ENCODE measurements at regions not wholly inside any gene's neighbourhood (a gene's known extent, or its start where the extent isn't known, plus 50 kb on each side); places are given as distances from the start of the nearest gene placed in this dataset.

DNA sequence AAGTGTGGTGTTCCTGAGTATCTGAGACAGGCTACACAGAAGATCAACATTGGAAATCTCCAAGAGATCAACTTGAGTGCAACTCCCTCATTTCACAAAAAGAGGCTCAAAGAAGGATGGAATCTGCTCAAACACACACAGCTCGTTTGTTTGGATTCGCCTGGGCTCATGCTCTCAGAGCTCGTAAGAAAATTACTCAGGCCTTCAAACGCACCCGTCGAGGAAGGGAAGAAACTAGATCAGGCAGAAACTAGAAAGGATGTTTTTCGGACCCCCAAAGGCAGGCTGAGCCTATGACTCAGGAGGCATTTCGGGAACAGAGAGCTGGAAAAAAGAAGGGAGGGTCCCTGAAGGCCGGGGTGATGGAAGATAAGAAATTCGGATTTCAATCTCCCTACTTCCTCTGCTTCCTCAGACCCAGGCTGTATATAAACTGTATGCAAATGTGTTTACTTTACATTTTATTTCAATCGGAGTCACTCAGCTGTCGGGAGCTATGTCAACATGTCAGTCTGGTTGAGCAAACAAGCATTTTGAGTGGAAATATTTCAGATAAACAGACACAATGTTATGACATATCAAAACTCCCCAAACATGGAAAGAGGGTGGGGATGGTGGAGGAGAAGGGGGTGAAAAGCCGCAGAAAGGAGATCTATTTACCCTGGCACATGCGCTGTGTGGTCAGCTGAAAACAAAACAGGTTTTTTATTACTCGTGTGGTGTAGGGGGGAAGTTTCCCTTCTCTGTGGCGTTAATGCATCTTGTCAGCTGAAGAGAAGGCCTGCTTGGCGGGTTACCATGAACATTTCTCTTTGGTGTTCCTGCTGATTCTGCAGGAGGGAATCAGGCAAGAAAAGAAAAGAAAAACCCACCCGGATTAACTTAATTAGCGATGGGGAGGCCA lies 129.1 kb upstream of the TBX3 start:
- ATAC-seq (no peak), FAIRE-seq (no peak), DNase-seq (ENCODE audit: extremely low read depth in 1 of 4, low spot score in 3 of 4) (no peak)
- no peaks in the 10 kb centered on the region for H3K9me3 ChIP-seq (replicated peaks; ENCODE audit: control insufficient read depth, insufficient read depth, low read depth, low read length)
- H3K27ac ChIP-seq (ENCODE audit: extremely low read depth, low read depth, low read length), result no peak overlapping the region
- no peaks in the 10 kb centered on the region for H3K4me1 ChIP-seq (replicated peaks in 1 of 2; ENCODE audit: control insufficient read depth in 2 of 2, insufficient read depth in 2 of 2, low read length in 2 of 2)
- H4K20me1 ChIP-seq (replicated peaks; ENCODE audit: control insufficient read depth, insufficient read depth, low read length), result peaks cover 4% of the 10 kb centered on the region; the same call in 1 of the 2 replicates
- peaks cover 3 to 16% of the 10 kb centered on the region in 2 experiments; a peak in 3 of 5 replicates for H3K27me3 ChIP-seq (ENCODE audit: control insufficient read depth in 2 of 2, insufficient read depth in 2 of 2, low read length in 2 of 2)
- no peaks in the 10 kb centered on the region for H3K36me3 ChIP-seq (ENCODE audit: control insufficient read depth, insufficient read depth, low read length)
- no peak overlapping the region for H3K9ac ChIP-seq (ENCODE audit: insufficient read depth in 1 of 2, low read depth in 2 of 2, low read length in 2 of 2)
- in situ Hi-C loops (cut with MboI) (no loop called here), intact Hi-C loops (cut with micrococcal nuclease) (no loop called here)
- CTCF ChIA-PET (ENCODE audit: low intra/inter-chr PET ratio), result no interaction called here
- no peaks in the 10 kb centered on the region for H3K79me2 ChIP-seq (ENCODE audit: control insufficient read depth, insufficient read depth, low read length)
- H2AFZ ChIP-seq (ENCODE audit: low read depth, low read length), result no peak overlapping the region
- no peak overlapping the region for H3K4me3 ChIP-seq
- POLR2A ChIA-PET, result interaction anchor here (0.5 kb wide), 1 partner anchor 511 kb away, joined by 3 read pairs; no protein-coding TSS in a partner anchor
- BruUV-seq (replicated peaks), result no TSS peak
- 0% methylated on average over 17 of the region's 19 CpGs for WGBS (ENCODE audit: insufficient coverage, low coverage, missing lambda C conversion rate)
- H3K9me1 ChIP-seq (ENCODE audit: control insufficient read depth, insufficient read depth, low read length), result no peaks in the 10 kb centered on the region
- H3K4me2 ChIP-seq (ENCODE audit: insufficient read depth, low read length), result no peak overlapping the region
- no peak for TF ChIP-seq GTF2F1 (IDR thresholded peaks at IDR 0.05; ENCODE audit: low read depth, low read length)
- TF ChIP-seq ZNF12 (CRISPR knock-in tag; IDR thresholded peaks at IDR 0.05), result no peak
- no peak for TF ChIP-seq CREB1 (IDR thresholded peaks at IDR 0.05)
- TF ChIP-seq CREB1 (CRISPR knock-in tag; IDR thresholded peaks at IDR 0.05), result no peak
- no peak for TF ChIP-seq LARP7 (IDR thresholded peaks at IDR 0.05)
- TF ChIP-seq SNIP1 (IDR thresholded peaks at IDR 0.05; ENCODE audit: low read depth), result no peak
- no peak for TF ChIP-seq PCBP2 (IDR thresholded peaks at IDR 0.05; ENCODE audit: low read depth, low read length, poor library complexity, severe bottlenecking)
- TF ChIP-seq E2F5 (CRISPR knock-in tag; IDR thresholded peaks at IDR 0.05), result no peak
- no peak for TF ChIP-seq TEAD4 (IDR thresholded peaks at IDR 0.05; ENCODE audit: low read length)
- TF ChIP-seq TEAD4 (CRISPR knock-in tag; IDR thresholded peaks at IDR 0.05; ENCODE audit: borderline replicate concordance), result no peak
- TF ChIP-seq CAMTA2 (CRISPR knock-in tag; conservative IDR thresholded peaks at IDR 0.05), result no peak
- TF ChIP-seq, protein P1, sequence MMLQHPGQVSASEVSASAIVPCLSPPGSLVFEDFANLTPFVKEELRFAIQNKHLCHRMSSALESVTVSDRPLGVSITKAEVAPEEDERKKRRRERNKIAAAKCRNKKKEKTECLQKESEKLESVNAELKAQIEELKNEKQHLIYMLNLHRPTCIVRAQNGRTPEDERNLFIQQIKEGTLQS (IDR thresholded peaks at IDR 0.05), result no peak
- TF ChIP-seq, protein P1 (CRISPR knock-in tag; conservative IDR thresholded peaks at IDR 0.05), result no peak
- no peak for TF ChIP-seq ZNF239 (CRISPR knock-in tag; IDR thresholded peaks at IDR 0.05)
- TF ChIP-seq, protein P2, sequence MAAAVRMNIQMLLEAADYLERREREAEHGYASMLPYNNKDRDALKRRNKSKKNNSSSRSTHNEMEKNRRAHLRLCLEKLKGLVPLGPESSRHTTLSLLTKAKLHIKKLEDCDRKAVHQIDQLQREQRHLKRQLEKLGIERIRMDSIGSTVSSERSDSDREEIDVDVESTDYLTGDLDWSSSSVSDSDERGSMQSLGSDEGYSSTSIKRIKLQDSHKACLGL (CRISPR knock-in tag; IDR thresholded peaks at IDR 0.05; ENCODE audit: borderline replicate concordance, poor library complexity, severe bottlenecking), result no peak
- TF ChIP-seq, protein P3, sequence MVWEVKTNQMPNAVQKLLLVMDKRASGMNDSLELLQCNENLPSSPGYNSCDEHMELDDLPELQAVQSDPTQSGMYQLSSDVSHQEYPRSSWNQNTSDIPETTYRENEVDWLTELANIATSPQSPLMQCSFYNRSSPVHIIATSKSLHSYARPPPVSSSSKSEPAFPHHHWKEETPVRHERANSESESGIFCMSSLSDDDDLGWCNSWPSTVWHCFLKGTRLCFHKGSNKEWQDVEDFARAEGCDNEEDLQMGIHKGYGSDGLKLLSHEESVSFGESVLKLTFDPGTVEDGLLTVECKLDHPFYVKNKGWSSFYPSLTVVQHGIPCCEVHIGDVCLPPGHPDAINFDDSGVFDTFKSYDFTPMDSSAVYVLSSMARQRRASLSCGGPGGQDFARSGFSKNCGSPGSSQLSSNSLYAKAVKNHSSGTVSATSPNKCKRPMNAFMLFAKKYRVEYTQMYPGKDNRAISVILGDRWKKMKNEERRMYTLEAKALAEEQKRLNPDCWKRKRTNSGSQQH (CRISPR knock-in tag; IDR thresholded peaks at IDR 0.05), result no peak
- TF ChIP-seq GATAD2A (IDR thresholded peaks at IDR 0.05), result no peak
- TF ChIP-seq THRAP3 (IDR thresholded peaks at IDR 0.05; ENCODE audit: borderline replicate concordance), result no peak

Data from K562 (cell line).